ENCODE measurements at regions not wholly inside any gene's neighbourhood (a gene's known extent, or its start where the extent isn't known, plus 50 kb on each side); places are given as distances from the start of the nearest gene placed in this dataset.

DNA sequence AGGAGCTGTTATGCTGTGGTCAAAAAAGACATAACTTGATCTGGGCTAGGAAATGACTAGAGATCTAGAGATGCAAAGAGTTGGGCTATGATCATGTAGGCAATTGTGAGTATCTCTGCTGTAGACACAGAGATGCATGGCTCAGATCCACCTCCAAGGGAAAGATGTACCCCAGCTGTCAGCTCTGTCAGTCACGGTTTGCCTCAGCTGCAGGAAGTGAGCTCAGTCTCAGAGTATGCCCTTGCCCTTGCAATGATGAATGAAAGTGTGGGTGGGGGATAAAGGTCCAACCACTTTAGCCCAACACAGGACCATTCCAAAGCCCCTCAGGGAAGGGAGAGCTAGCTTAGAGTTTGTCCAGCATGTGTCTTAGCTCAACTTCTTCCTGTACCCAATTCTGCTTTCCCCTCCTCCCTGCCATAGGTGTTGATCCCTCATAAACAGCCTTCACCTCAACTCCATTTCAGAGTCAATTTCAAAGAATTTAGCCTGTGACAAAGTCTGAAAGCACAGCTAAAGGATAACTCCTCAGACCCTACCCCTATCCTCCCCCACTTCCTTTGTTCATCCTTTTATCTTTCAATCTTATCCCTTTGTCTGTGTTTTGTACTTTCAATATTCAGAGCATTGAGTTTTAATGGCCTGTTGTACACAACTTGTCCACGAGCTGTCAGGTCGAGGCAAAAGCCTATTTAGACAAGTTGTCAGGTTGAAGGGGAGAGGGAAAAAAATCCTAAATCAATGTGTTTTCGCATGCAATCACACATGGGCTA is 90.6 kb downstream of the MID1IP1 start:
- Histone ChIP-seq H3K4me1 (ENCODE audit: control insufficient read depth in 4 of 4, insufficient read depth in 4 of 4, low read length in 3 of 4) (peaks cover 3 to 14% (median 7%) of the 10 kb centered on the region in 4 donors), H3K27me3 (ENCODE audit: control insufficient read depth in 4 of 4, insufficient read depth in 4 of 4, low read length in 3 of 4) (no peaks in the 10 kb centered on the region), H3K4me3 (ENCODE audit: low read depth in 1 of 3, low read length in 3 of 3) (no peak overlapping the region), H3K9ac (ENCODE audit: low read depth in 1 of 2, low read length in 2 of 2) (no peak overlapping the region), H3K9me3 (ENCODE audit: control insufficient read depth in 4 of 4, low read length in 3 of 4) (no peaks in the 10 kb centered on the region), H3K36me3 (ENCODE audit: control insufficient read depth in 4 of 4, insufficient read depth in 3 of 4, low read depth in 1 of 4, low read length in 3 of 4) (no peaks in the 10 kb centered on the region), H3K27ac (ENCODE audit: low read depth in 1 of 2, low read length in 2 of 2) (no peak overlapping the region)
- TF ChIP-seq HNF4G (IDR thresholded peaks at IDR 0.05) (no peak), JUND (IDR thresholded peaks at IDR 0.05) (no peak), RAD21 (IDR thresholded peaks at IDR 0.05) (no peak)
- TF ChIP-seq, protein P1, sequence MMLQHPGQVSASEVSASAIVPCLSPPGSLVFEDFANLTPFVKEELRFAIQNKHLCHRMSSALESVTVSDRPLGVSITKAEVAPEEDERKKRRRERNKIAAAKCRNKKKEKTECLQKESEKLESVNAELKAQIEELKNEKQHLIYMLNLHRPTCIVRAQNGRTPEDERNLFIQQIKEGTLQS (IDR thresholded peaks at IDR 0.05): no peak
- no peak for DNase-seq (ENCODE audit: low spot score)
- 83% methylated on average over 4 of the region's 4 CpGs for WGBS

DNA sequence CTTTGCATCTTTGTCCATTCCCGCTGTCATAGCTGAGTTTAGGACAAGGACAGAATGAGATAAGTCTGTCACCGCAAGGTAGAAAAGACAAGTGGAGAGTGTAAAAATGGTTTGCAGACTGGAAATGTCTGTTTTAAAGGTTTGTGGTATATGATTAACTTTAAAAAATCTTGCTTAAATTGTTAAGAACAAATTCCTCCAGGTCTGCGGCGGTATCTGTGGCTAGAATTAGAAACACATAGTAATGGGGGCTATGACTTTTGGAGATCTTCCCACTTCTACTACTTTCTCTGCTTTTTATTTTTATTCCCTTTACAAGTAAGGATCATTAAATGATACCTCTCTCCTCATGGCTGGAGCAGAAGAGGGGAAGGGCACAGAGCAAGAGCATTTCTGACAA is 92.2 kb downstream of the MID1IP1 start:
- TF ChIP-seq HNF4G (IDR thresholded peaks at IDR 0.05) (no peak), TAF1 (conservative IDR thresholded peaks at IDR 0.05) (no peak), NR2F2 (IDR thresholded peaks at IDR 0.05) (no peak), FOXA2 (IDR thresholded peaks at IDR 0.05) (no peak), YY1 (IDR thresholded peaks at IDR 0.05) (no peak), EGR1 (IDR thresholded peaks at IDR 0.05; ENCODE audit: low read depth in 2 of 2) (no peak), GABPA (IDR thresholded peaks at IDR 0.05 in 1 of 2, conservative IDR thresholded peaks at IDR 0.05 in 1 of 2) (no peak), SP1 (IDR thresholded peaks at IDR 0.05) (no peak), RAD21 (IDR thresholded peaks at IDR 0.05) (no peak), JUND (IDR thresholded peaks at IDR 0.05) (no peak), RXRA (IDR thresholded peaks at IDR 0.05) (no peak), HNF4A (conservative IDR thresholded peaks at IDR 0.05) (no peak), FOXA1 (IDR thresholded peaks at IDR 0.05) (no peak)
- TF ChIP-seq, protein P1 (IDR thresholded peaks at IDR 0.05): no peak
- TF ChIP-seq, protein P2, sequence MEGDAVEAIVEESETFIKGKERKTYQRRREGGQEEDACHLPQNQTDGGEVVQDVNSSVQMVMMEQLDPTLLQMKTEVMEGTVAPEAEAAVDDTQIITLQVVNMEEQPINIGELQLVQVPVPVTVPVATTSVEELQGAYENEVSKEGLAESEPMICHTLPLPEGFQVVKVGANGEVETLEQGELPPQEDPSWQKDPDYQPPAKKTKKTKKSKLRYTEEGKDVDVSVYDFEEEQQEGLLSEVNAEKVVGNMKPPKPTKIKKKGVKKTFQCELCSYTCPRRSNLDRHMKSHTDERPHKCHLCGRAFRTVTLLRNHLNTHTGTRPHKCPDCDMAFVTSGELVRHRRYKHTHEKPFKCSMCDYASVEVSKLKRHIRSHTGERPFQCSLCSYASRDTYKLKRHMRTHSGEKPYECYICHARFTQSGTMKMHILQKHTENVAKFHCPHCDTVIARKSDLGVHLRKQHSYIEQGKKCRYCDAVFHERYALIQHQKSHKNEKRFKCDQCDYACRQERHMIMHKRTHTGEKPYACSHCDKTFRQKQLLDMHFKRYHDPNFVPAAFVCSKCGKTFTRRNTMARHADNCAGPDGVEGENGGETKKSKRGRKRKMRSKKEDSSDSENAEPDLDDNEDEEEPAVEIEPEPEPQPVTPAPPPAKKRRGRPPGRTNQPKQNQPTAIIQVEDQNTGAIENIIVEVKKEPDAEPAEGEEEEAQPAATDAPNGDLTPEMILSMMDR (IDR thresholded peaks at IDR 0.05; ENCODE audit: low read depth, low read length, missing input control): no peak
- TF ChIP-seq, protein P3, sequence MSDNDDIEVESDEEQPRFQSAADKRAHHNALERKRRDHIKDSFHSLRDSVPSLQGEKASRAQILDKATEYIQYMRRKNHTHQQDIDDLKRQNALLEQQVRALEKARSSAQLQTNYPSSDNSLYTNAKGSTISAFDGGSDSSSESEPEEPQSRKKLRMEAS (IDR thresholded peaks at IDR 0.05): no peak
- TF ChIP-seq, protein P4, sequence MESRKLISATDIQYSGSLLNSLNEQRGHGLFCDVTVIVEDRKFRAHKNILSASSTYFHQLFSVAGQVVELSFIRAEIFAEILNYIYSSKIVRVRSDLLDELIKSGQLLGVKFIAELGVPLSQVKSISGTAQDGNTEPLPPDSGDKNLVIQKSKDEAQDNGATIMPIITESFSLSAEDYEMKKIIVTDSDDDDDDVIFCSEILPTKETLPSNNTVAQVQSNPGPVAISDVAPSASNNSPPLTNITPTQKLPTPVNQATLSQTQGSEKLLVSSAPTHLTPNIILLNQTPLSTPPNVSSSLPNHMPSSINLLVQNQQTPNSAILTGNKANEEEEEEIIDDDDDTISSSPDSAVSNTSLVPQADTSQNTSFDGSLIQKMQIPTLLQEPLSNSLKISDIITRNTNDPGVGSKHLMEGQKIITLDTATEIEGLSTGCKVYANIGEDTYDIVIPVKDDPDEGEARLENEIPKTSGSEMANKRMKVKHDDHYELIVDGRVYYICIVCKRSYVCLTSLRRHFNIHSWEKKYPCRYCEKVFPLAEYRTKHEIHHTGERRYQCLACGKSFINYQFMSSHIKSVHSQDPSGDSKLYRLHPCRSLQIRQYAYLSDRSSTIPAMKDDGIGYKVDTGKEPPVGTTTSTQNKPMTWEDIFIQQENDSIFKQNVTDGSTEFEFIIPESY (IDR thresholded peaks at IDR 0.05): no peak
- TF ChIP-seq, protein P5, sequence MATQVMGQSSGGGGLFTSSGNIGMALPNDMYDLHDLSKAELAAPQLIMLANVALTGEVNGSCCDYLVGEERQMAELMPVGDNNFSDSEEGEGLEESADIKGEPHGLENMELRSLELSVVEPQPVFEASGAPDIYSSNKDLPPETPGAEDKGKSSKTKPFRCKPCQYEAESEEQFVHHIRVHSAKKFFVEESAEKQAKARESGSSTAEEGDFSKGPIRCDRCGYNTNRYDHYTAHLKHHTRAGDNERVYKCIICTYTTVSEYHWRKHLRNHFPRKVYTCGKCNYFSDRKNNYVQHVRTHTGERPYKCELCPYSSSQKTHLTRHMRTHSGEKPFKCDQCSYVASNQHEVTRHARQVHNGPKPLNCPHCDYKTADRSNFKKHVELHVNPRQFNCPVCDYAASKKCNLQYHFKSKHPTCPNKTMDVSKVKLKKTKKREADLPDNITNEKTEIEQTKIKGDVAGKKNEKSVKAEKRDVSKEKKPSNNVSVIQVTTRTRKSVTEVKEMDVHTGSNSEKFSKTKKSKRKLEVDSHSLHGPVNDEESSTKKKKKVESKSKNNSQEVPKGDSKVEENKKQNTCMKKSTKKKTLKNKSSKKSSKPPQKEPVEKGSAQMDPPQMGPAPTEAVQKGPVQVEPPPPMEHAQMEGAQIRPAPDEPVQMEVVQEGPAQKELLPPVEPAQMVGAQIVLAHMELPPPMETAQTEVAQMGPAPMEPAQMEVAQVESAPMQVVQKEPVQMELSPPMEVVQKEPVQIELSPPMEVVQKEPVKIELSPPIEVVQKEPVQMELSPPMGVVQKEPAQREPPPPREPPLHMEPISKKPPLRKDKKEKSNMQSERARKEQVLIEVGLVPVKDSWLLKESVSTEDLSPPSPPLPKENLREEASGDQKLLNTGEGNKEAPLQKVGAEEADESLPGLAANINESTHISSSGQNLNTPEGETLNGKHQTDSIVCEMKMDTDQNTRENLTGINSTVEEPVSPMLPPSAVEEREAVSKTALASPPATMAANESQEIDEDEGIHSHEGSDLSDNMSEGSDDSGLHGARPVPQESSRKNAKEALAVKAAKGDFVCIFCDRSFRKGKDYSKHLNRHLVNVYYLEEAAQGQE (IDR thresholded peaks at IDR 0.05): no peak
- WGBS: 93% methylated on average over 4 of the region's 4 CpGs
- no peak overlapping the region for H3K4me3 ChIP-seq (ENCODE audit: low read depth in 1 of 3, low read length in 3 of 3)

More for the DNA sequence above, 92.2 kb downstream of the MID1IP1 start:
- Histone ChIP-seq H3K9ac (ENCODE audit: low read depth in 1 of 2, low read length in 2 of 2) (no peak overlapping the region), H3K4me1 (ENCODE audit: control insufficient read depth in 4 of 4, insufficient read depth in 4 of 4, low read length in 3 of 4) (peaks cover 3 to 14% (median 8%) of the 10 kb centered on the region in 4 donors), H3K36me3 (ENCODE audit: control insufficient read depth in 4 of 4, insufficient read depth in 3 of 4, low read depth in 1 of 4, low read length in 3 of 4) (no peaks in the 10 kb centered on the region), H3K27me3 (ENCODE audit: control insufficient read depth in 4 of 4, insufficient read depth in 4 of 4, low read length in 3 of 4) (no peaks in the 10 kb centered on the region), H3K27ac (ENCODE audit: low read depth in 1 of 2, low read length in 2 of 2) (no peak overlapping the region), H3K9me3 (ENCODE audit: control insufficient read depth in 4 of 4, low read length in 3 of 4) (no peaks in the 10 kb centered on the region)
- DNase-seq (ENCODE audit: low spot score): no peak
